Bronchial epithelial cell (primary cell): ENCODE measurements at regions not wholly inside any gene's neighbourhood (a gene's known extent, or its start where the extent isn't known, plus 50 kb on each side); places are given as distances from the start of the nearest gene placed in this dataset.

Source experiments
- DNase-seq: peaks from one replicate; pipeline ENCODE4 v3.0.0-alpha.2; 2010; ENCODE audit warnings: low read depth
- FAIRE-seq: peaks from 2 replicates; lab custom pipeline; 2011; peaks lifted over from hg19 to GRCh38; lab: Jason Lieb, UNC
- H3K27me3 ChIP-seq: 2 replicates; pipeline ENCODE4 v1.5.1; 2011; ENCODE audit warnings: low read length; ENCODE audit not compliant: control insufficient read depth, insufficient read depth
- H3K36me3 ChIP-seq: 2 replicates; pipeline ENCODE4 v1.5.1; 2011; ENCODE audit warnings: low read length; ENCODE audit not compliant: control insufficient read depth, insufficient read depth
- H3K4me3 ChIP-seq: 2 replicates; pipeline ENCODE4 v1.5.1; 2011; ENCODE audit warnings: mild to moderate bottlenecking, low read depth, low read length, control low read depth
- TF ChIP-seq, protein P1 (sequence below): IDR thresholded peaks from 2 replicates; pipeline ENCODE4 v1.5.1; 2011; ENCODE audit warnings: mild to moderate bottlenecking, moderate library complexity, low read length, control low read depth, inconsistent platforms; ENCODE audit not compliant: insufficient read depth, severe bottlenecking

DNA sequence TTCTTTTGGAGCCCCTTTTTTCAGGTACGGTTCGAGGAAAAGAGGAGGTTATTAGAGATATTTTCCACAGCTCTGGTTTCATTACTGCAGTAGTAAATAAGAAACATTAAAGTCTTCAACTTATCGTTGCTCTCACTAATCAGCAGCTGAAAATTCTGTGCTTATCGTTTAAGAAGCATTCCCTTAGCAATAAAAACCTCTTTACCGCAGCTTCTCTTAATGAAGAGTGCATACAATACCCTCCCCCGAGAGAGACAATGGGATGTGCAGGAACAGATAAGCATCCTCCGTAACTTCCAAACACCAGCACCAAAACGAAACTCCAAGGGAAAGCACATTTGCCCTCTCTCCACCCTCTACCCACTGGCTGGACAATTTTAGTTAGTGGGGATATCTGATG, 384.5 kb downstream of the NEBL start:
- H3K27me3 ChIP-seq: no peaks in the 10 kb centered on the region
- TF ChIP-seq, protein P1, sequence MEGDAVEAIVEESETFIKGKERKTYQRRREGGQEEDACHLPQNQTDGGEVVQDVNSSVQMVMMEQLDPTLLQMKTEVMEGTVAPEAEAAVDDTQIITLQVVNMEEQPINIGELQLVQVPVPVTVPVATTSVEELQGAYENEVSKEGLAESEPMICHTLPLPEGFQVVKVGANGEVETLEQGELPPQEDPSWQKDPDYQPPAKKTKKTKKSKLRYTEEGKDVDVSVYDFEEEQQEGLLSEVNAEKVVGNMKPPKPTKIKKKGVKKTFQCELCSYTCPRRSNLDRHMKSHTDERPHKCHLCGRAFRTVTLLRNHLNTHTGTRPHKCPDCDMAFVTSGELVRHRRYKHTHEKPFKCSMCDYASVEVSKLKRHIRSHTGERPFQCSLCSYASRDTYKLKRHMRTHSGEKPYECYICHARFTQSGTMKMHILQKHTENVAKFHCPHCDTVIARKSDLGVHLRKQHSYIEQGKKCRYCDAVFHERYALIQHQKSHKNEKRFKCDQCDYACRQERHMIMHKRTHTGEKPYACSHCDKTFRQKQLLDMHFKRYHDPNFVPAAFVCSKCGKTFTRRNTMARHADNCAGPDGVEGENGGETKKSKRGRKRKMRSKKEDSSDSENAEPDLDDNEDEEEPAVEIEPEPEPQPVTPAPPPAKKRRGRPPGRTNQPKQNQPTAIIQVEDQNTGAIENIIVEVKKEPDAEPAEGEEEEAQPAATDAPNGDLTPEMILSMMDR: no peak
- FAIRE-seq (no peak), DNase-seq (no peak)
- no peak overlapping the region for H3K4me3 ChIP-seq
- no peaks in the 10 kb centered on the region for H3K36me3 ChIP-seq

DNA sequence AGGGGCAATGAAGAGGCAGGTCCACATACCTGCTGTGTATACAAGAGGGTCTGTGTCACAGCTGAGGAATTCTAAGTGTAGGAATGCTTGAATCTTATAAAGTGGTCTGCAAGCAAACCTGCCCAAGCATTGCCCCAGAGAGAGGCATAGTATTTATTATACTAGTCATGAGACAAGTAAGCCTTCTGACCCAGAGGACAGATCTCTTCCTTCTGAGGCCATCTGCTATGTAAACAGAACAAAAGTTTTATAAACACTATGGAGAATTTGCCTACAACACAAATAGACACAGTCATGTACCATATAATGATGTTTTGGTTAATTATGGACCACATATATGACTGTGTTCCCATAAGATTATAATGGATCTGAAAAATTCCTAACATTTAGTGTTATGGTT, 388.2 kb downstream of the NEBL start:
- no peak for FAIRE-seq
- Histone ChIP-seq H3K36me3 (no peaks in the 10 kb centered on the region), H3K4me3 (no peak overlapping the region), H3K27me3 (no peaks in the 10 kb centered on the region)
- TF ChIP-seq, protein P1: no peak
- DNase-seq: no peak

DNA sequence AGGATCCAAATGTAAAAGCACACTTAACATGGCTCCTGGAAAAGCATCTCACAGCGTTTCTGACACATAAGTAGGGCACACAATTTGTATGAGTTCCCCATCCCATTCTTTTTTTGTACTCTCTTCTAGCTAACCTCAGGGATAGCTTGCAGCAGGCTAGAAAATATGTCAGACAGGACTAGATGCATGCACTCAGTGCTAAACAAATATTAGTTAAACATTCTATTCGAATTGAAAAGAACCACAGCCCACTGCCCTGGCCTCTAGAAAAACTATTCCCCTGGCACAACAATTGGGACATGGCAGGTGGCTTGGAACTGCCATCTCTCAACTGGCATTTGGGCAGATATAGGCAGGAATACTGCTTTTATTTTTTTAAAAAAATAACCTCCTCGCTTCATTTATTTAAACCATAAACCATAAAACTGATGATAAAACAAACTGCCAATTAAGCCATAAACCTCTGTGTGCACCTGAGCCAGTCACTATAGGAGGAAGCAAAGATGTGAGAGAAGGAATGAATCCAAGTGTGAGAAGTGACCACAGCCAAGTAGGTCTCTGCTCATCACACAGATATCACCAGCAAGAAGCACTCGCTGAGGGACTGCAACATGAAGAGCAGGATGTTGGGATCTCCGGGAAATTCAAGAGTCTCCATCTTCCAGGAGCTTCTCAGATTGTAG, 394.1 kb downstream of the NEBL start:
- peak; percentile 60 for FAIRE-seq
- TF ChIP-seq, protein P1: no peak
- Histone ChIP-seq H3K27me3 (no peaks in the 10 kb centered on the region), H3K36me3 (no peaks in the 10 kb centered on the region), H3K4me3 (no peak overlapping the region)
- DNase-seq: no peak

DNA sequence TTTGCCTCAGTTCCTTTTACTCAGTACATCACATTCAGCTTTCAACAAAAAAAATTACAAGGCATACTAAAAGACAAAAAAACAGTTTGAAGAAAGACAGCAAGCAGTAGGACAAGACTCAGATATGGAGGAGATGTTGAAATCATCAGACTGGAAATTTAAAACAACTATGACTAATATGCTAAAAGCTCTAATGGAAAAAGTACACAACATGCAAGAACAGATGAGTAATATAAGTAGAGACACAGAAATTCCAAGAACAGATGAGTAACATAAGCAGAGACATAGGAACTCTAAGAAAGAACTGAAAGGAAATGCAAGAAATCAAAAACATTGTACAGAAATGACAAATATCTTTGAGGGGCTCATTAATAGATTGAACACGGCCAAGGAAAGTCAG, 402.6 kb downstream of the NEBL start:
- FAIRE-seq: no peak
- Histone ChIP-seq H3K27me3 (no peaks in the 10 kb centered on the region), H3K36me3 (no peaks in the 10 kb centered on the region), H3K4me3 (no peak overlapping the region)
- TF ChIP-seq, protein P1: no peak
- DNase-seq: peak; percentile 74

DNA sequence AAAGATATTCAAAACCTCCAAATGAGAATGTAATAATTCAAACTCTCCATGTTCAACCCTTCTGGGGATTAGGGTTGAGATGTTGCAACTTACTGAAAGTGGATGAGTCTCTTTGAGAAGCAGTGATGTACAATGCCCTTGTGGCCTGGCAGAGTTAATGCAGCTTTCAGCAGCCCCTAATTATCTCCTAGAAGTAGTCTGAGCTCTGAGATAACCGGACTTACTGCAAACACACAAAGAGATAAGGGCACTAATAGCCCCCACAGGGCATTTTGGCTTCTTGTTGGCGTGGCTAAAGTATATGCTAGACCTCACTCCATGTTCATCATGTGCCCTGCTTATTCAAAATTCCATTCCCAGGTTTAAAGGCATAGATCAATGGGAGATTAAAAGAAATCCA, 404.7 kb downstream of the NEBL start:
- FAIRE-seq (no peak), DNase-seq (no peak)
- Histone ChIP-seq H3K27me3 (no peaks in the 10 kb centered on the region), H3K4me3 (no peak overlapping the region), H3K36me3 (no peaks in the 10 kb centered on the region)
- TF ChIP-seq, protein P1: no peak

DNA sequence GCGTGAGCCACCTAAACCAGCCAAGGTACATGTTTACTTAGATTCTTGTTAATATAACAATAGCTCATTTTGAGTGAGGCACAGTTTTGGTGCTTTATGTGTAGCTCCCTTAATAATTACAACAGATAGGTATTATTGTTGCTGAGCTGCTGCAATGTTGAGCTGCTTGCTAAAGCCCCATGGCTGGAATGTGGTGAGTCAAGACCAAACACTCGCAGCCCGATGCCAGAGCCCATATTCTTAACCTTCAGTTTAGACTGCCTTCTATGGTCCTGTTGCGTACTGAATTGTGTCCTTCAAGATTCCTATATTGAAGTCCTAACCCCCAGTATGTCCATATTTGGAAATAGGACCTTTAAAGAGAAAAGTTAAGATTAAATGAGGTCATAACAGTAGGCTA, 407.1 kb downstream of the NEBL start:
- Histone ChIP-seq H3K27me3 (no peaks in the 10 kb centered on the region), H3K36me3 (no peaks in the 10 kb centered on the region), H3K4me3 (no peak overlapping the region)
- FAIRE-seq: no peak
- DNase-seq: no peak
- TF ChIP-seq, protein P1: no peak
